Colonic mucosa (tissue), 4 donors: ENCODE measurements at regions not wholly inside any gene's neighbourhood (a gene's known extent, or its start where the extent isn't known, plus 50 kb on each side); places are given as distances from the start of the nearest gene placed in this dataset.

Experiments
- DNase-seq: peaks from one replicate; pipeline ENCODE4 v3.0.0-alpha.2; 2020
- H3K27ac ChIP-seq: fragments of 200-600 bp; one replicate; pipeline ENCODE4 v1.8.0; 2021
- H3K27me3 ChIP-seq: fragments of 200-600 bp; one replicate; pipeline ENCODE4 v1.8.0; 2021
- H3K36me3 ChIP-seq: fragments of 200-600 bp; one replicate; pipeline ENCODE4 v1.8.0; 2021
- H3K4me1 ChIP-seq: fragments of 200-600 bp; one replicate; pipeline ENCODE4 v1.8.0; 2021; ENCODE audit warnings: mild to moderate bottlenecking
- H3K4me3 ChIP-seq: fragments of 200-600 bp; one replicate; pipeline ENCODE4 v1.8.0; 2021
- H3K9ac ChIP-seq, 2 donors: one replicate each; pipeline ENCODE4 v1.7.0; 2013; ENCODE audit warnings: control low read depth in 2 of 2, low read depth in 2 of 2, low read length in 2 of 2
- H3K9me3 ChIP-seq: fragments of 200-600 bp; one replicate; pipeline ENCODE4 v1.8.0; 2021
- intact Hi-C: fragments of 100-400 bp; cut with DNase I; formaldehyde crosslinking; loops from one replicate; pipeline ENCODE4 v1.14.1; 2022
- TF ChIP-seq, protein P1 (sequence below): fragments of 200-600 bp; IDR thresholded peaks from one replicate; pipeline ENCODE4 v1.8.0; 2022; ENCODE audit warnings: antibody characterized with exemption, mild to moderate bottlenecking
- donor health status: healthy.
- donor health status: DM: no; HTN: no; CAD: no.
- donor health status: DM: no; HTN: no; CAD: no.

DNA sequence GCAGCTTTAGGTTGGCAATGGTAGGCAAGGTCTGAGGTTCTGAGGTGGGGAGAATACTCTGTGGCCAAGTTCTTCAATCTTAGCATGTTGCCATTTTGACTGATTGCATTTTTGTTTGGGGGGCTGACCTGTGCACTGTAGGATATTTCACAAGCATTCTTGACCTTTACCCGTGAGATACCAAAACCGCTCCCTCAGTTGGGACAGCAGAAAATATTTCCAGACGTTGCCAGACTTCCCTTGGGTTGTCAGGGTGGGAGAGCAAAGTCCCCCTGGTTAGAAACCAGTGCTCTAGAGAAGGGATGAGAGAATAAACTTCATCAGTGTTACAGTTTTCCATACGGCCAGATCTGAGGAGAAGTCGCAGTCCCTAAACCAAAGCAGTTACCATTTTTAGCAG lies 279.6 kb downstream of the TFAP2B start:
- Histone ChIP-seq H3K27ac (no peak overlapping the region), H3K36me3 (no peaks in the 10 kb centered on the region), H3K9me3 (no peaks in the 10 kb centered on the region), H3K9ac (no peak overlapping the region), H3K4me3 (no peak overlapping the region), H3K27me3 (no peaks in the 10 kb centered on the region), H3K4me1 (no peaks in the 10 kb centered on the region)
- intact Hi-C loops = no loop called here
- DNase-seq = no peak
- TF ChIP-seq, protein P1, sequence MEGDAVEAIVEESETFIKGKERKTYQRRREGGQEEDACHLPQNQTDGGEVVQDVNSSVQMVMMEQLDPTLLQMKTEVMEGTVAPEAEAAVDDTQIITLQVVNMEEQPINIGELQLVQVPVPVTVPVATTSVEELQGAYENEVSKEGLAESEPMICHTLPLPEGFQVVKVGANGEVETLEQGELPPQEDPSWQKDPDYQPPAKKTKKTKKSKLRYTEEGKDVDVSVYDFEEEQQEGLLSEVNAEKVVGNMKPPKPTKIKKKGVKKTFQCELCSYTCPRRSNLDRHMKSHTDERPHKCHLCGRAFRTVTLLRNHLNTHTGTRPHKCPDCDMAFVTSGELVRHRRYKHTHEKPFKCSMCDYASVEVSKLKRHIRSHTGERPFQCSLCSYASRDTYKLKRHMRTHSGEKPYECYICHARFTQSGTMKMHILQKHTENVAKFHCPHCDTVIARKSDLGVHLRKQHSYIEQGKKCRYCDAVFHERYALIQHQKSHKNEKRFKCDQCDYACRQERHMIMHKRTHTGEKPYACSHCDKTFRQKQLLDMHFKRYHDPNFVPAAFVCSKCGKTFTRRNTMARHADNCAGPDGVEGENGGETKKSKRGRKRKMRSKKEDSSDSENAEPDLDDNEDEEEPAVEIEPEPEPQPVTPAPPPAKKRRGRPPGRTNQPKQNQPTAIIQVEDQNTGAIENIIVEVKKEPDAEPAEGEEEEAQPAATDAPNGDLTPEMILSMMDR = no peak

DNA sequence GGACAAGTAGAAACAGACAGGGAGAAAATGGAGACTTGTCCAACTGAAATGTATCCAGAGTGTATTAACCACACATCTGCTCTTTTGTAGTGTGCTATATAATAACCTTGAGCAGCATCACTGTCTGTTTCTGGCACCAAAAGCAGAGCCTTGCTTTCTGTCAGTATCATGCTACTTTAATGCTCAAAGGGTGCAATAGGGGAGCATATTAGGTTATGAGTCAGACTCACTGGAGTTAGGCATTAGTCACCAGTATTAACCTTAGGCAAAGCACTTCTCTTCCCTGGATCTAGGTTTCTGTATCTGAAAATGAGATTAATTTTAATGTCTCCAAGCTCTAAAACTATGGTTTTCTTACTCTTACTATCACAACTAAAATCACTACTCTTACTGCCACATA lies 280.1 kb downstream of the TFAP2B start:
- no peaks in the 10 kb centered on the region for H3K27me3 ChIP-seq
- H3K9me3 ChIP-seq = no peaks in the 10 kb centered on the region
- TF ChIP-seq, protein P1 = no peak
- H3K9ac ChIP-seq = no peak overlapping the region
- no peak overlapping the region for H3K27ac ChIP-seq
- H3K4me1 ChIP-seq = no peaks in the 10 kb centered on the region
- intact Hi-C loops = no loop called here
- no peaks in the 10 kb centered on the region for H3K36me3 ChIP-seq
- DNase-seq = no peak
- H3K4me3 ChIP-seq = no peak overlapping the region

DNA sequence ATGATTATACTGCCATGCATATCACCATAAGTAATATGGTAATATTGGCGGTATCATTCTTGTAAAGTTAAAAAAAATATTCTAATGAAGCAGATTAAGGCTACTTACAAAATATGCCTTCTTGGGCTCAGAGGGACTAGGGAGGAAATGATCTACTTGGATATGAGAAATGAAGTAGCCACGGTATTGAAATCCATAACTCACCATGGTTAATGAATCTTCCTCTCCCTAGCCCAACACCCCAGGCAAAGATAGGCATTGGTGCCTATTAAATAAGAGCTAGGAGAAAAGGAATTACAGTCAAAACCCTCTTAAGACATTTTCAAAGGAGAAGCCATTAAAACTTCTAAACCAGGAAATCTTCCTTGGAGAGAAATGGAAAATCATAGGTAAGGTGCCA lies 280.5 kb downstream of the TFAP2B start:
- Histone ChIP-seq H3K9me3 (no peaks in the 10 kb centered on the region), H3K4me3 (no peak overlapping the region), H3K27me3 (no peaks in the 10 kb centered on the region), H3K9ac (no peak overlapping the region), H3K36me3 (no peaks in the 10 kb centered on the region), H3K4me1 (no peaks in the 10 kb centered on the region), H3K27ac (no peak overlapping the region)
- no peak for DNase-seq
- intact Hi-C loops = no loop called here
- TF ChIP-seq, protein P1 = no peak

DNA sequence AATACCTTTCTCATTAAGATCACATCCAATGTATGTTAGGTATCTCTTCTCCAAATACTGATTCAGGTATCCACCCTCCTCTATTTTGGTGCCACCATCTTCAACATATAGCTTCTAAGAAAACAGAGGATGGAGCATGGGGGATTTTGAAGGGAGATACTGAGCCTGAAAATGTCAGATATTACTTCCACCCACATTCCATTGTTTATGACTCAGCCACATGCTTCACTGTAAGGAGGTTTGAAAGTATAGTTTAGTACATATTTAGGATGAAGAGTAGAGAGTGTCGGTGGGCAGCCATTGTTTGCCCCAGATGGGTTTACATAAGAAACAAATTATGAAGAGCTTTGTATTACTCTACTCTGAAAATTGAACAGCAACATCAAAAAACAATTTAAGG lies 286.7 kb downstream of the TFAP2B start:
- TF ChIP-seq, protein P1 = no peak
- DNase-seq = no peak
- no peaks in the 10 kb centered on the region for H3K9me3 ChIP-seq
- H3K4me1 ChIP-seq = no peaks in the 10 kb centered on the region
- no peak overlapping the region for H3K4me3 ChIP-seq
- intact Hi-C loops = no loop called here
- no peaks in the 10 kb centered on the region for H3K27me3 ChIP-seq
- no peak overlapping the region for H3K9ac ChIP-seq
- H3K27ac ChIP-seq = no peak overlapping the region
- H3K36me3 ChIP-seq = no peaks in the 10 kb centered on the region

DNA sequence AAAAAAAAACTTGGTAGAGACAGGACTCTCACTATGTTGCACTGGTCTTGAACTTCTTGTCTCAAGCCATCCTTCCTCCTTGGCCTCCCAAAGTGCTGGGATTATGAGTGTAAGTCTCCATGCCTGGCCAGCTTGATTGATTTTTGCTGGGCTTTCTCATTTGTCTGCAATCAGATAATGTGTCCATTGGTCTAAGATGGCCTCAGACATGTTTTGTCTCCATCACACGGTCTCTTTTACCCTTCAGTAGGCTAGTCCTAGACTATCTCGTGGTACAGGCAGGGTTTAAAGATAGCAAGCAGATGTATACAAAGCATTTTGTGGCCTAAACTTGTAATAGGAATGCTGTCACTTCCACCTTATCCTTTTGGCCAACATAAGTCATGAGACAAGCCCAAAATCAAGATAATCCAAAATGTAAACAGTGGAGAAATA lies 289.1 kb downstream of the TFAP2B start:
- intact Hi-C loops = no loop called here
- Histone ChIP-seq H3K27me3 (no peaks in the 10 kb centered on the region), H3K4me3 (no peak overlapping the region), H3K36me3 (no peaks in the 10 kb centered on the region), H3K4me1 (no peaks in the 10 kb centered on the region), H3K9ac (no peak overlapping the region), H3K27ac (no peak overlapping the region), H3K9me3 (no peaks in the 10 kb centered on the region)
- no peak for DNase-seq
- TF ChIP-seq, protein P1 = no peak
